Sigmoid colon (tissue), 4 donors: ENCODE measurements at regions not wholly inside any gene's neighbourhood (a gene's known extent, or its start where the extent isn't known, plus 50 kb on each side); places are given as distances from the start of the nearest gene placed in this dataset.

Experiments
- EP300 ChIP-seq, 4 donors: sonication (generic); formaldehyde crosslinking; IDR thresholded peaks; one replicate each; pipeline ENCODE4 v1.6.1; 2017; ENCODE audit warnings: antibody characterized with exemption in 4 of 4
- POLR2AphosphoS5 ChIP-seq, 4 donors: sonication (generic); formaldehyde crosslinking; IDR thresholded peaks; one replicate each; pipeline ENCODE4 v1.6.1; 2017; ENCODE audit warnings: antibody characterized with exemption in 4 of 4
- TF ChIP-seq, protein P1 (sequence below), 4 experiments: fragments of 450-650 bp in 3 of 4; fragments of 200-600 bp in 1 of 4; IDR thresholded peaks; one replicate each; pipeline ENCODE4 v1.5.1; 2016 to 2019; ENCODE audit warnings: antibody characterized with exemption in 4 of 4, mild to moderate bottlenecking in 3 of 4, moderate library complexity in 2 of 4

GRCh38 chr7:138304071-138304320 is 156.1 kb upstream of the TRIM24 start:
- TF ChIP-seq POLR2AphosphoS5 (IDR thresholded peaks at IDR 0.05) (no peak), EP300 (IDR thresholded peaks at IDR 0.05) (no peak)
- TF ChIP-seq, protein P1, sequence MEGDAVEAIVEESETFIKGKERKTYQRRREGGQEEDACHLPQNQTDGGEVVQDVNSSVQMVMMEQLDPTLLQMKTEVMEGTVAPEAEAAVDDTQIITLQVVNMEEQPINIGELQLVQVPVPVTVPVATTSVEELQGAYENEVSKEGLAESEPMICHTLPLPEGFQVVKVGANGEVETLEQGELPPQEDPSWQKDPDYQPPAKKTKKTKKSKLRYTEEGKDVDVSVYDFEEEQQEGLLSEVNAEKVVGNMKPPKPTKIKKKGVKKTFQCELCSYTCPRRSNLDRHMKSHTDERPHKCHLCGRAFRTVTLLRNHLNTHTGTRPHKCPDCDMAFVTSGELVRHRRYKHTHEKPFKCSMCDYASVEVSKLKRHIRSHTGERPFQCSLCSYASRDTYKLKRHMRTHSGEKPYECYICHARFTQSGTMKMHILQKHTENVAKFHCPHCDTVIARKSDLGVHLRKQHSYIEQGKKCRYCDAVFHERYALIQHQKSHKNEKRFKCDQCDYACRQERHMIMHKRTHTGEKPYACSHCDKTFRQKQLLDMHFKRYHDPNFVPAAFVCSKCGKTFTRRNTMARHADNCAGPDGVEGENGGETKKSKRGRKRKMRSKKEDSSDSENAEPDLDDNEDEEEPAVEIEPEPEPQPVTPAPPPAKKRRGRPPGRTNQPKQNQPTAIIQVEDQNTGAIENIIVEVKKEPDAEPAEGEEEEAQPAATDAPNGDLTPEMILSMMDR (IDR thresholded peaks at IDR 0.05) = no peak
